ENCODE measurements at regions not wholly inside any gene's neighbourhood (a gene's known extent, or its start where the extent isn't known, plus 50 kb on each side); places are given as distances from the start of the nearest gene placed in this dataset.
A peak's percentile ranks its signal among the peaks of the same experiment; 100 is the strongest.

GRCh38 chr13:34815526-34815925 lies 126.5 kb upstream of the NBEA start:
- Histone ChIP-seq H2BK15ac (ENCODE audit: low read length) (no peak overlapping the region), H3K4me1 (ENCODE audit: control insufficient read depth in 2 of 2, insufficient read depth in 1 of 2, low read depth in 1 of 2, low read length in 2 of 2) (peaks cover 0 to 8% of the 10 kb centered on the region in 2 donors), H2AFZ (ENCODE audit: low read length) (peak overlapping the region; percentile 1), H3K27me3 (ENCODE audit: control insufficient read depth in 3 of 3, insufficient read depth in 3 of 3, low read depth in 1 of 3, low read length in 3 of 3) (no peaks in the 10 kb centered on the region), H2BK5ac (ENCODE audit: low read length) (no peak overlapping the region), H2BK12ac (ENCODE audit: low read length) (no peak overlapping the region), H3K79me1 (ENCODE audit: low read depth, low read length) (no peaks in the 10 kb centered on the region), H3K18ac (ENCODE audit: low read length) (no peak overlapping the region), H2AK5ac (ENCODE audit: low read depth, low read length) (no peak overlapping the region), H4K91ac (ENCODE audit: low read depth, low read length, poor library complexity) (no peak overlapping the region), H2BK120ac (ENCODE audit: low read depth, low read length) (no peak overlapping the region), H3K36me3 (replicated peaks in 1 of 2; ENCODE audit: control insufficient read depth in 2 of 2, insufficient read depth in 2 of 2, low read length in 2 of 2) (no peaks in the 10 kb centered on the region), H4K8ac (ENCODE audit: low read depth, low read length) (no peak overlapping the region), H3K9ac (ENCODE audit: low read depth, low read length, poor library complexity) (no peak overlapping the region), H3K4me3 (ENCODE audit: low read length in 2 of 2) (no peak overlapping the region), H3K14ac (ENCODE audit: low read length) (no peak overlapping the region), H3K27ac (replicated peaks; ENCODE audit: low read length) (no peak overlapping the region), H3K9me3 (replicated peaks in 1 of 2; ENCODE audit: control insufficient read depth in 2 of 2, insufficient read depth in 1 of 2, low read depth in 1 of 2, low read length in 2 of 2) (no peaks in the 10 kb centered on the region), H3K4me2 (ENCODE audit: insufficient read depth, low read length, poor library complexity, severe bottlenecking) (no peak overlapping the region), H3K23ac (ENCODE audit: low read depth, low read length, poor library complexity) (no peak overlapping the region), H3K4ac (ENCODE audit: low read length) (no peak overlapping the region)
- DNase-seq (ENCODE audit: low spot score), result no peak
- 100% methylated on average over 1 of the region's 2 CpGs; no CpG with 5 or more reads in 1 of the 2 donors for WGBS, 2 donors (ENCODE audit: extremely low coverage in 2 of 2, insufficient read length in 2 of 2, insufficient replicate concordance in 1 of 2)

DNA sequence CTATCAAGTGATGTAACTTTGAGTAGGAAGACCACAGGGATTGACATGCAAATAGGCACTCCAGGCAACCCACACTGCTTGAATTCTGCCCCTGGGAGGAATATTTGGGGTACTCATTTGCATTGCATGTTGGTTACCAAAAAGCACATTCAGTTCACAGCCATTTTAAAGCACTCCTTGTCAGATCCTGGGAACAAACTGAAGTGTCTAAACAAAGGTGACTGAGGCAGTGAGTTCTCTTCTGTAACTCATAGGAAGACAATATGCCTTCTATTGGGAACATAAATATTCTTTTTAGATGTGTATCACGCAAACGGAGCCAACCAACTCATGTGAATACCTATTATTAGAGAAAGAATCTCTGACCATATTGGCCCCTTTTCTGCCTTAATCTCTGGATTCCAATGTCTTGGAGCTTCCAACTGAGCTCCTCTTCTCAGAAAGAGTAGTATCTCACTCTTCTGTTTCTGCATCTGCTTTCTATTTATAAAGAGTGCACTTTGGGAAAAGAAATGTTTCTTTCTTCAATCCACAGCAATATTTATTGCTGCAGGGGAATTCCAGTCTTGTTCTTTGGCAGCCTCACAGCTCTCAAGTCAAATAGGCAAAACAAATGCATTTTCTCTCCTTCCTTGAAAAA lies 125.7 kb upstream of the NBEA start:
- H3K27me3 ChIP-seq (ENCODE audit: control insufficient read depth in 3 of 3, insufficient read depth in 3 of 3, low read depth in 1 of 3, low read length in 3 of 3), result no peaks in the 10 kb centered on the region
- H2BK5ac ChIP-seq (ENCODE audit: low read length), result no peak overlapping the region
- no peaks in the 10 kb centered on the region for H3K36me3 ChIP-seq (replicated peaks in 1 of 2; ENCODE audit: control insufficient read depth in 2 of 2, insufficient read depth in 2 of 2, low read length in 2 of 2)
- no peak overlapping the region for H2AK5ac ChIP-seq (ENCODE audit: low read depth, low read length)
- H2BK120ac ChIP-seq (ENCODE audit: low read depth, low read length), result no peak overlapping the region
- no peak for DNase-seq (ENCODE audit: low spot score)
- peak overlapping the region; percentile 1 for H2AFZ ChIP-seq (ENCODE audit: low read length)
- H3K4ac ChIP-seq (ENCODE audit: low read length), result no peak overlapping the region
- H4K8ac ChIP-seq (ENCODE audit: low read depth, low read length), result no peak overlapping the region
- H3K18ac ChIP-seq (ENCODE audit: low read length), result no peak overlapping the region
- no peak overlapping the region for H2BK15ac ChIP-seq (ENCODE audit: low read length)
- H4K91ac ChIP-seq (ENCODE audit: low read depth, low read length, poor library complexity), result no peak overlapping the region
- H3K9ac ChIP-seq (ENCODE audit: low read depth, low read length, poor library complexity), result no peak overlapping the region
- no peak overlapping the region for H3K27ac ChIP-seq (replicated peaks; ENCODE audit: low read length)
- no peaks in the 10 kb centered on the region for H3K79me1 ChIP-seq (ENCODE audit: low read depth, low read length)
- no peak overlapping the region for H2BK12ac ChIP-seq (ENCODE audit: low read length)
- H3K14ac ChIP-seq (ENCODE audit: low read length), result no peak overlapping the region
- H3K4me2 ChIP-seq (ENCODE audit: insufficient read depth, low read length, poor library complexity, severe bottlenecking), result no peak overlapping the region
- WGBS, 2 donors (ENCODE audit: extremely low coverage in 2 of 2, insufficient read length in 2 of 2, insufficient replicate concordance in 1 of 2), result no CpG with 5 or more reads among the region's 2 CpGs
- H3K23ac ChIP-seq (ENCODE audit: low read depth, low read length, poor library complexity), result no peak overlapping the region
- H3K4me1 ChIP-seq (ENCODE audit: control insufficient read depth in 2 of 2, insufficient read depth in 1 of 2, low read depth in 1 of 2, low read length in 2 of 2), result peaks cover 0 to 8% of the 10 kb centered on the region in 2 donors
- no peak overlapping the region for H3K4me3 ChIP-seq (ENCODE audit: low read length in 2 of 2)
- no peaks in the 10 kb centered on the region for H3K9me3 ChIP-seq (replicated peaks in 1 of 2; ENCODE audit: control insufficient read depth in 2 of 2, insufficient read depth in 1 of 2, low read depth in 1 of 2, low read length in 2 of 2)

DNA sequence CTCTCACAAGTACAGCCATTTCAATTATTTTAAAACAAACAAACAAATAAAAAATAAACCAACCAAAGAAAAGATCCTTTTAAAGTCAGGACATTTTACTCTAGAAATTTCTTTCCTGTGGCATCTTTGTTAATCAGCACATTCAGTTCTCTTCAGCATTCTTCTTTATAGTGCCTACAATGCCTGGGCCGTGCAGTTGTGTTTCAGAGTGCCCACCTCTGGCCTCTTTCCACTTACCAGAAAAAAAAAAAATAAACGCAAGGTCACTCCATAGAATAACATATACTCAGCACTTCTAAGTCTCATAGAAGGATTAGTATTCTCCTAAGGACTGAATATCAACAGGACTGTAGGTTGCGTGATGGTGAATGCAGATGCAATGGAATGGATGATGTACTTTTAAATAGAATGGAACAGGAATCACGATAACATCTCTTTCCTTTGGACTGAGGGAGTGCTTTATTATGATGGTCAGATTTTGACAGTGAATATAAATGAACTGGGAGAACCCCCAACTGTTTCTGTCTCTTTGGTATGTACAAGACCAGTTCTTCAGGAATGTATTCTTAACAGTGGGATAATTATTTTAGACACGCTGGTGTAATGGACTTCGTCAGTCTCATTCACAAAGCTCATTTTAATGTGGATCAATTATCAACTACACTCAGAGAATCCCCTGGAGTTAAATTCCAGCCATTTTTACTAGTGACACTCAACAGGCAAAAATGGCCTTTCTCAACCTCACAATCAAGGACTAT lies 125.0 kb upstream of the NBEA start:
- Histone ChIP-seq H3K4me2 (ENCODE audit: insufficient read depth, low read length, poor library complexity, severe bottlenecking) (no peak overlapping the region), H2AFZ (ENCODE audit: low read length) (no peak overlapping the region), H3K9ac (ENCODE audit: low read depth, low read length, poor library complexity) (no peak overlapping the region), H3K4me3 (ENCODE audit: low read length in 2 of 2) (no peak overlapping the region), H2BK15ac (ENCODE audit: low read length) (no peak overlapping the region), H3K23ac (ENCODE audit: low read depth, low read length, poor library complexity) (no peak overlapping the region), H3K4ac (ENCODE audit: low read length) (no peak overlapping the region), H4K91ac (ENCODE audit: low read depth, low read length, poor library complexity) (no peak overlapping the region), H3K9me3 (replicated peaks in 1 of 2; ENCODE audit: control insufficient read depth in 2 of 2, insufficient read depth in 1 of 2, low read depth in 1 of 2, low read length in 2 of 2) (no peaks in the 10 kb centered on the region), H2BK120ac (ENCODE audit: low read depth, low read length) (no peak overlapping the region), H3K79me1 (ENCODE audit: low read depth, low read length) (no peaks in the 10 kb centered on the region), H3K27ac (replicated peaks; ENCODE audit: low read length) (no peak overlapping the region), H3K27me3 (ENCODE audit: control insufficient read depth in 3 of 3, insufficient read depth in 3 of 3, low read depth in 1 of 3, low read length in 3 of 3) (no peaks in the 10 kb centered on the region), H4K8ac (ENCODE audit: low read depth, low read length) (no peak overlapping the region), H2BK5ac (ENCODE audit: low read length) (no peak overlapping the region), H3K36me3 (replicated peaks in 1 of 2; ENCODE audit: control insufficient read depth in 2 of 2, insufficient read depth in 2 of 2, low read length in 2 of 2) (no peaks in the 10 kb centered on the region), H3K14ac (ENCODE audit: low read length) (no peak overlapping the region), H3K18ac (ENCODE audit: low read length) (no peak overlapping the region), H2BK12ac (ENCODE audit: low read length) (no peak overlapping the region), H3K4me1 (ENCODE audit: control insufficient read depth in 2 of 2, insufficient read depth in 1 of 2, low read depth in 1 of 2, low read length in 2 of 2) (peaks cover 0 to 8% of the 10 kb centered on the region in 2 donors), H2AK5ac (ENCODE audit: low read depth, low read length) (no peak overlapping the region)
- no CpG with 5 or more reads among the region's 6 CpGs for WGBS, 2 donors (ENCODE audit: extremely low coverage in 2 of 2, insufficient read length in 2 of 2, insufficient replicate concordance in 1 of 2)
- no peak for DNase-seq (ENCODE audit: low spot score)

DNA sequence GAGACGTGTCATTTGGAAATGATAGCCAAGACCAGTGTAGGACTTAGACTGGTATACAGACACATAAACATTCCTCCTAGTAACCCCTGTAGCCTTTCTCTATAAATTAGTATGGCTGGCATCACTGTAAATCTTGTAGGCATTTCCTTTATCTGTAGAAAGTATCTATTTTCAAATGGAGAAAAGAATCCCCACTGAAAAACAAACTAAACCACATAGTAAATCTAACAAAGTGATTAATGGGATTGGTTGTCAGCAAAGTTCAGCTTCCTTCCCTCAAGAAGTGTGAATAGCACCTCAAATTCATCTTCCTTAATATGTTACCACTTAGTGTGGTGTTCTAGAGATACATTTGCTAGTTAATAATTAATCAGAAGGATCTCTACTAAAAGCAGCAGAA lies 119.4 kb upstream of the NBEA start:
- Histone ChIP-seq H4K8ac (ENCODE audit: low read depth, low read length) (no peak overlapping the region), H3K4me2 (ENCODE audit: insufficient read depth, low read length, poor library complexity, severe bottlenecking) (no peak overlapping the region), H3K4me3 (ENCODE audit: low read length in 2 of 2) (no peak overlapping the region), H4K91ac (ENCODE audit: low read depth, low read length, poor library complexity) (no peak overlapping the region), H2AFZ (ENCODE audit: low read length) (no peak overlapping the region), H3K27ac (replicated peaks; ENCODE audit: low read length) (no peak overlapping the region), H2AK5ac (ENCODE audit: low read depth, low read length) (no peak overlapping the region), H3K9me3 (replicated peaks in 1 of 2; ENCODE audit: control insufficient read depth in 2 of 2, insufficient read depth in 1 of 2, low read depth in 1 of 2, low read length in 2 of 2) (no peaks in the 10 kb centered on the region), H3K27me3 (ENCODE audit: control insufficient read depth in 3 of 3, insufficient read depth in 3 of 3, low read depth in 1 of 3, low read length in 3 of 3) (no peaks in the 10 kb centered on the region), H3K14ac (ENCODE audit: low read length) (no peak overlapping the region), H2BK120ac (ENCODE audit: low read depth, low read length) (no peak overlapping the region), H2BK15ac (ENCODE audit: low read length) (no peak overlapping the region), H2BK12ac (ENCODE audit: low read length) (no peak overlapping the region), H3K23ac (ENCODE audit: low read depth, low read length, poor library complexity) (no peak overlapping the region), H3K4me1 (ENCODE audit: control insufficient read depth in 2 of 2, insufficient read depth in 1 of 2, low read depth in 1 of 2, low read length in 2 of 2) (no peaks in the 10 kb centered on the region), H3K18ac (ENCODE audit: low read length) (no peak overlapping the region), H3K4ac (ENCODE audit: low read length) (no peak overlapping the region), H3K9ac (ENCODE audit: low read depth, low read length, poor library complexity) (no peak overlapping the region), H3K79me1 (ENCODE audit: low read depth, low read length) (no peaks in the 10 kb centered on the region), H2BK5ac (ENCODE audit: low read length) (no peak overlapping the region), H3K36me3 (replicated peaks in 1 of 2; ENCODE audit: control insufficient read depth in 2 of 2, insufficient read depth in 2 of 2, low read length in 2 of 2) (no peaks in the 10 kb centered on the region)
- no peak for DNase-seq (ENCODE audit: low spot score)
- no CpG with 5 or more reads among the region's 1 CpG for WGBS, 2 donors (ENCODE audit: extremely low coverage in 2 of 2, insufficient read length in 2 of 2, insufficient replicate concordance in 1 of 2)

Data from neuronal stem cell (in vitro differentiated cells).